Body of pancreas (tissue), 4 donors: ENCODE measurements at regions not wholly inside any gene's neighbourhood (a gene's known extent, or its start where the extent isn't known, plus 50 kb on each side); places are given as distances from the start of the nearest gene placed in this dataset.

Source experiments
- POLR2A ChIP-seq, 3 donors: fragments of 450-650 bp; IDR thresholded peaks; one replicate each; pipeline ENCODE4 v1.6.1; 2016; ENCODE audit warnings: antibody characterized with exemption in 3 of 3, mild to moderate bottlenecking in 2 of 3
- TF ChIP-seq, protein P1 (sequence below), 7 experiments: fragments of 450-650 bp in 4 of 7; fragments of 200-600 bp in 3 of 7; sonication (generic) in 3 of 7; IDR thresholded peaks; one replicate each; pipeline ENCODE4 v1.5.1; 2016 to 2019; ENCODE audit warnings: antibody characterized with exemption in 7 of 7

DNA sequence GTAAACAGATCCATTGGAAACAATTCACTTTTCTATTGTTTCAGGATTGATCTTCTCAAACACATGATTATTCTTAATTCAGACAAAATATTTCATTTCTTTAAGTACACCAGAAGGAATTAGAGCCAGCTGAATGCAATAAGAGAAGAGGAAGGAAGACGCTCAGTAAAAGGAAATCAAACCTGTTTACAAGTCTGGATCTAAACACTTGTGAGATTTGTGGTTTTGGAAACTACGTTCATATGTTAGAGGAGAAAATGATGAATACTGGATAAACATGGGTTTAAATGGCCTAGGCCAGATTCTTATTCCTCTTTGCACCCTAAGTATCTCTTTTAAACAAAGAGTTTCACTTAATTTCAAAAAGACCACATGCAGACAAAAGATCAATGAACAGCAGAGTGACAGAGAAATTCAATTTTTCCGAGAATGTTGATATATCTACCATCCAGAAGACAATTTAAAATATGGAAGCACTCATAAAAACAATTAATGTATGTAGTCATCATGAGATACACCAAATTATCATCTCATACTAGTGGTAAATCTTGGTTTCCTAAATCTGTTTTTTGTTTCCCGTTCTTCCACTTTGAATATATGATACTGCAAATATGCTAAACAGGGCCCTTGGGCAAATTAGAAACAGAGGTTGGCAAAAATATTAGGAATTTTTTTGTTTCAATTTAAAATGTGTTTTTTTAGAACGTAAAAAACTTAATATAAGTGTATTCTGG lies 703.5 kb upstream of the CITED2 start:
- TF ChIP-seq, protein P1, sequence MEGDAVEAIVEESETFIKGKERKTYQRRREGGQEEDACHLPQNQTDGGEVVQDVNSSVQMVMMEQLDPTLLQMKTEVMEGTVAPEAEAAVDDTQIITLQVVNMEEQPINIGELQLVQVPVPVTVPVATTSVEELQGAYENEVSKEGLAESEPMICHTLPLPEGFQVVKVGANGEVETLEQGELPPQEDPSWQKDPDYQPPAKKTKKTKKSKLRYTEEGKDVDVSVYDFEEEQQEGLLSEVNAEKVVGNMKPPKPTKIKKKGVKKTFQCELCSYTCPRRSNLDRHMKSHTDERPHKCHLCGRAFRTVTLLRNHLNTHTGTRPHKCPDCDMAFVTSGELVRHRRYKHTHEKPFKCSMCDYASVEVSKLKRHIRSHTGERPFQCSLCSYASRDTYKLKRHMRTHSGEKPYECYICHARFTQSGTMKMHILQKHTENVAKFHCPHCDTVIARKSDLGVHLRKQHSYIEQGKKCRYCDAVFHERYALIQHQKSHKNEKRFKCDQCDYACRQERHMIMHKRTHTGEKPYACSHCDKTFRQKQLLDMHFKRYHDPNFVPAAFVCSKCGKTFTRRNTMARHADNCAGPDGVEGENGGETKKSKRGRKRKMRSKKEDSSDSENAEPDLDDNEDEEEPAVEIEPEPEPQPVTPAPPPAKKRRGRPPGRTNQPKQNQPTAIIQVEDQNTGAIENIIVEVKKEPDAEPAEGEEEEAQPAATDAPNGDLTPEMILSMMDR (IDR thresholded peaks at IDR 0.05), result no peak
- TF ChIP-seq POLR2A (IDR thresholded peaks at IDR 0.05), result no peak
